GM18517 (cell line): ENCODE measurements at regions not wholly inside any gene's neighbourhood (a gene's known extent, or its start where the extent isn't known, plus 50 kb on each side); places are given as distances from the start of the nearest gene placed in this dataset.
"Not testable (repeated sequence)": the region's sequence is repeated elsewhere in the genome, so short reads cannot be mapped to it uniquely, and the experiment has no call there.

Source experiments
- ATAC-seq: cut with Tn5 transposase; IDR thresholded peaks from one replicate; pipeline ENCODE4 v1.9.1; 2021; ENCODE audit warnings: mild to moderate bottlenecking, moderate library complexity; ENCODE audit not compliant: unreplicated experiment

- no peak for ATAC-seq
These were observed 138.7 kb downstream of the AKR1D1 start for GRCh38 chr7:138214926-138215325.

GRCh38 chr7:138220321-138220720 is 144.1 kb downstream of the AKR1D1 start:
- ATAC-seq: not testable (repeated sequence)

- ATAC-seq: not testable (repeated sequence)
These were observed 145.1 kb downstream of the AKR1D1 start for GRCh38 chr7:138221388-138221787.

- no peak for ATAC-seq
These were observed 147.2 kb downstream of the AKR1D1 start for GRCh38 chr7:138223402-138223879.

GRCh38 chr7:138226001-138226476 is 149.8 kb downstream of the AKR1D1 start:
- ATAC-seq: no peak

- ATAC-seq: no peak
These were observed 150.6 kb downstream of the AKR1D1 start for GRCh38 chr7:138226745-138227279.

- ATAC-seq: no peak
These were observed 151.9 kb downstream of the AKR1D1 start for GRCh38 chr7:138228119-138228518.

GRCh38 chr7:138228769-138229168 is 152.5 kb downstream of the AKR1D1 start:
- no peak for ATAC-seq

GRCh38 chr7:138233189-138233588 is 156.9 kb downstream of the AKR1D1 start:
- ATAC-seq: no peak

GRCh38 chr7:138235207-138235606 is 158.9 kb downstream of the AKR1D1 start:
- no peak for ATAC-seq

GRCh38 chr7:138237995-138238394 is 161.7 kb downstream of the AKR1D1 start:
- ATAC-seq: no peak

GRCh38 chr7:138238734-138239659 is 162.7 kb downstream of the AKR1D1 start:
- no peak for ATAC-seq

GRCh38 chr7:138243430-138243829 is 167.2 kb downstream of the AKR1D1 start:
- ATAC-seq: no peak

GRCh38 chr7:138243836-138244235 is 167.6 kb downstream of the AKR1D1 start:
- no peak for ATAC-seq

- ATAC-seq: no peak
These were observed 168.3 kb downstream of the AKR1D1 start for GRCh38 chr7:138244606-138245005.

- no peak for ATAC-seq
These were observed 169.0 kb downstream of the AKR1D1 start for GRCh38 chr7:138245216-138245615.

- no peak for ATAC-seq
These were observed 169.4 kb downstream of the AKR1D1 start for GRCh38 chr7:138245682-138246081.

GRCh38 chr7:138246428-138246827 is 170.2 kb downstream of the AKR1D1 start:
- no peak for ATAC-seq

- ATAC-seq: no peak
These were observed 170.8 kb downstream of the AKR1D1 start for GRCh38 chr7:138247081-138247480.

- ATAC-seq: no peak
These were observed 171.5 kb downstream of the AKR1D1 start for GRCh38 chr7:138247568-138248333.

GRCh38 chr7:138248609-138249008 is 172.3 kb downstream of the AKR1D1 start:
- ATAC-seq: no peak
